ENCODE measurements at regions not wholly inside any gene's neighbourhood (a gene's known extent, or its start where the extent isn't known, plus 50 kb on each side); places are given as distances from the start of the nearest gene placed in this dataset.

DNA sequence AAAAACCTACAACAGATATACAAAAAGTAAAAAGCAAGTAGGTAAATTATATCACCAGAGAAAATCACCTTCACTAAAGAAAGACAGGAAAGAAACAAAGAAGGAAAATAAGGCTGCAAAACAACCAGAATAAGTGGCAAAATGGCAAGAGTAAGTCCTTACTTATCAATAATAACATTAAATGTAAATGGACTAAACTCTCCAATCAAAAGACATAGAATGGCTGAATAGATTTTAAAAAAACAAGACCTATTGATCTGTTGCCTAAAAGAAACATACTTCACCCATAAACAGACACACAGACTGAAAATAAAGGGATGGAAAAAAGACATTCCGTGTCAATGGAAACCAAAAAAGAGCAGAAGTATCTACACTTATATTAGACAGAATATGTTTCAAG, 695.7 kb upstream of the FAT3 start:
- TF ChIP-seq CEBPB (IDR thresholded peaks at IDR 0.05; ENCODE audit: low read depth, low read length) = no peak
- TF ChIP-seq, protein P1, sequence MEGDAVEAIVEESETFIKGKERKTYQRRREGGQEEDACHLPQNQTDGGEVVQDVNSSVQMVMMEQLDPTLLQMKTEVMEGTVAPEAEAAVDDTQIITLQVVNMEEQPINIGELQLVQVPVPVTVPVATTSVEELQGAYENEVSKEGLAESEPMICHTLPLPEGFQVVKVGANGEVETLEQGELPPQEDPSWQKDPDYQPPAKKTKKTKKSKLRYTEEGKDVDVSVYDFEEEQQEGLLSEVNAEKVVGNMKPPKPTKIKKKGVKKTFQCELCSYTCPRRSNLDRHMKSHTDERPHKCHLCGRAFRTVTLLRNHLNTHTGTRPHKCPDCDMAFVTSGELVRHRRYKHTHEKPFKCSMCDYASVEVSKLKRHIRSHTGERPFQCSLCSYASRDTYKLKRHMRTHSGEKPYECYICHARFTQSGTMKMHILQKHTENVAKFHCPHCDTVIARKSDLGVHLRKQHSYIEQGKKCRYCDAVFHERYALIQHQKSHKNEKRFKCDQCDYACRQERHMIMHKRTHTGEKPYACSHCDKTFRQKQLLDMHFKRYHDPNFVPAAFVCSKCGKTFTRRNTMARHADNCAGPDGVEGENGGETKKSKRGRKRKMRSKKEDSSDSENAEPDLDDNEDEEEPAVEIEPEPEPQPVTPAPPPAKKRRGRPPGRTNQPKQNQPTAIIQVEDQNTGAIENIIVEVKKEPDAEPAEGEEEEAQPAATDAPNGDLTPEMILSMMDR (conservative IDR thresholded peaks at IDR 0.05; ENCODE audit: low read depth, low read length) = no peak
- no peak for TF ChIP-seq CHD1 (IDR thresholded peaks at IDR 0.05; ENCODE audit: low read depth, low read length)
- no peak for TF ChIP-seq RAD21 (IDR thresholded peaks at IDR 0.05; ENCODE audit: low read length)
- TF ChIP-seq POLR2A (IDR thresholded peaks at IDR 0.05; ENCODE audit: low read depth, low read length) = no peak
- no peak for TF ChIP-seq MAFK (IDR thresholded peaks at IDR 0.05; ENCODE audit: low read depth, low read length)
- no peak for TF ChIP-seq RFX5 (IDR thresholded peaks at IDR 0.05; ENCODE audit: low read depth, low read length)
- no peak for TF ChIP-seq FOS (IDR thresholded peaks at IDR 0.05; ENCODE audit: low read depth, low read length)
- TF ChIP-seq BHLHE40 (IDR thresholded peaks at IDR 0.05; ENCODE audit: low read depth, low read length) = no peak
- TF ChIP-seq, protein P2, sequence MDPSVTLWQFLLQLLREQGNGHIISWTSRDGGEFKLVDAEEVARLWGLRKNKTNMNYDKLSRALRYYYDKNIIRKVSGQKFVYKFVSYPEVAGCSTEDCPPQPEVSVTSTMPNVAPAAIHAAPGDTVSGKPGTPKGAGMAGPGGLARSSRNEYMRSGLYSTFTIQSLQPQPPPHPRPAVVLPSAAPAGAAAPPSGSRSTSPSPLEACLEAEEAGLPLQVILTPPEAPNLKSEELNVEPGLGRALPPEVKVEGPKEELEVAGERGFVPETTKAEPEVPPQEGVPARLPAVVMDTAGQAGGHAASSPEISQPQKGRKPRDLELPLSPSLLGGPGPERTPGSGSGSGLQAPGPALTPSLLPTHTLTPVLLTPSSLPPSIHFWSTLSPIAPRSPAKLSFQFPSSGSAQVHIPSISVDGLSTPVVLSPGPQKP (IDR thresholded peaks at IDR 0.05; ENCODE audit: borderline replicate concordance, low read depth, low read length) = no peak

All from IMR-90 (cell line).